ENCODE measurements at regions not wholly inside any gene's neighbourhood (a gene's known extent, or its start where the extent isn't known, plus 50 kb on each side); places are given as distances from the start of the nearest gene placed in this dataset.

DNA sequence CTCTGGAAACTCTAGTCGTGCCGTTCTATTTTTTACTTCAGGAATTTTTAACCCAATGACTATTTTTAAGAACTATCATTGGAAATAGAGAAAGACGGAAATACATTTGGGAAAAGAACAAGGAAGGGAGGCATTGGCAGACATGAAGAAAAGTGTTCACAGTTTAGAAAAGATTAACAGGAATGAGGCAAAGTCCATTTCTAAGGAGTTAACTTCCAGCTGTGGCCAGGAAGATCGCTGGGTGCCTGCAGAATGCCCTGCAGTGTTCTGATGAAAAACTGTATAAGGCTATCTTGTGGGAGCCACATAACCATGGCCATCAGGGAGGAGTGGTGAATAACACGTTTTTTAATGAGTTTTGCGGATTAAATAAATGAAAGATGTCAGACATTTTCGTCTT lies 150.6 kb upstream of the VCX3A start:
- TF ChIP-seq CTCF (conservative IDR thresholded peaks at IDR 0.05): no peak
- TF ChIP-seq EZH2 (IDR thresholded peaks at IDR 0.05; ENCODE audit: low read depth): no peak
